HepG2 (cell line): ENCODE measurements at regions not wholly inside any gene's neighbourhood (a gene's known extent, or its start where the extent isn't known, plus 50 kb on each side); places are given as distances from the start of the nearest gene placed in this dataset.

ENCODE experiments used
- AGO1 ChIP-seq: fragments of 200-400 bp; formaldehyde crosslinking; IDR thresholded peaks from 2 replicates; pipeline ENCODE4 v1.6.1; 2017; ENCODE audit warnings: mild to moderate bottlenecking, low read depth, low read length, moderate library complexity; ENCODE audit not compliant: poor library complexity, severe bottlenecking
- ELF1 ChIP-seq: sonication (generic); formaldehyde crosslinking; IDR thresholded peaks from 2 replicates; pipeline ENCODE4 v1.4.0; 2020; ENCODE audit warnings: missing genetic modification reagents
- ELF4 ChIP-seq: sonication (generic); formaldehyde crosslinking; IDR thresholded peaks from 2 replicates; pipeline ENCODE4 v1.5.0; 2020; ENCODE audit warnings: missing genetic modification reagents, mild to moderate bottlenecking, moderate library complexity, borderline replicate concordance
- GATAD1 ChIP-seq: IDR thresholded peaks from 2 replicates; pipeline ENCODE4 v1.6.1; 2016; ENCODE audit warnings: missing genetic modification reagents, missing compliant biosample characterization
- GFI1 ChIP-seq: sonication (generic); formaldehyde crosslinking; IDR thresholded peaks from 2 replicates; pipeline ENCODE4 v1.5.0; 2020; ENCODE audit warnings: missing genetic modification reagents, mild to moderate bottlenecking, borderline replicate concordance
- HMGXB3 ChIP-seq: sonication (generic); formaldehyde crosslinking; IDR thresholded peaks from 2 replicates; pipeline ENCODE4 v1.4.0; 2020; ENCODE audit warnings: missing genetic modification reagents, borderline replicate concordance
- JARID2 ChIP-seq: sonication (generic); formaldehyde crosslinking; IDR thresholded peaks from 2 replicates; pipeline ENCODE4 v1.8.1; 2023; ENCODE audit warnings: missing genetic modification reagents, inconsistent platforms; ENCODE audit not compliant: insufficient replicate concordance
- MEIS2 ChIP-seq: sonication (generic); formaldehyde crosslinking; IDR thresholded peaks from 2 replicates; pipeline ENCODE4 v1.9.0; 2021; ENCODE audit warnings: mild to moderate bottlenecking, missing genetic modification reagents
- PLRG1 ChIP-seq: fragments of 450-650 bp; conservative IDR thresholded peaks from 2 replicates; pipeline ENCODE4 v1.6.1; 2016
- POLR2A ChIP-seq, 2 experiments: IDR thresholded peaks; 2 replicates each; pipeline ENCODE4 v1.6.1; 2011; ENCODE audit warnings: low read depth in 2 of 2, low read length in 2 of 2, mild to moderate bottlenecking in 1 of 2, moderate library complexity in 1 of 2; ENCODE audit not compliant: insufficient read depth in 1 of 2
- SNRNP70 ChIP-seq: fragments of 200-400 bp; formaldehyde crosslinking; IDR thresholded peaks from 2 replicates; pipeline ENCODE4 v1.6.1; 2017; ENCODE audit warnings: mild to moderate bottlenecking, low read depth, low read length, moderate library complexity
- SRSF9 ChIP-seq: fragments of 200-400 bp; formaldehyde crosslinking; IDR thresholded peaks from 2 replicates; pipeline ENCODE4 v1.6.1; 2018; ENCODE audit warnings: borderline replicate concordance, mild to moderate bottlenecking, low read depth, low read length; ENCODE audit not compliant: insufficient read depth, poor library complexity, severe bottlenecking
- TCF7 ChIP-seq: sonication (generic); IDR thresholded peaks from 2 replicates; pipeline ENCODE4 v1.6.1; 2016; ENCODE audit warnings: antibody characterized with exemption, low read depth
- YEATS4 ChIP-seq: sonication (generic); formaldehyde crosslinking; IDR thresholded peaks from 2 replicates; pipeline ENCODE4 v1.4.0; 2020; ENCODE audit warnings: missing genetic modification reagents, borderline replicate concordance
- ZFP1 ChIP-seq: IDR thresholded peaks from 2 replicates; pipeline ENCODE4 v1.6.1; 2016
- ZFP37 ChIP-seq: sonication (generic); formaldehyde crosslinking; IDR thresholded peaks from 2 replicates; pipeline ENCODE4 v1.4.0; 2020; ENCODE audit warnings: missing genetic modification reagents, borderline replicate concordance
- ZNF367 ChIP-seq: sonication (generic); formaldehyde crosslinking; IDR thresholded peaks from 2 replicates; pipeline ENCODE4 v1.4.0; 2020; ENCODE audit warnings: missing genetic modification reagents, borderline replicate concordance
- ZNF451 ChIP-seq: sonication (generic); formaldehyde crosslinking; IDR thresholded peaks from 2 replicates; pipeline ENCODE4 v1.5.0; 2020; ENCODE audit warnings: mild to moderate bottlenecking, missing genetic modification reagents
- ZNF460 ChIP-seq: sonication (generic); formaldehyde crosslinking; IDR thresholded peaks from 2 replicates; pipeline ENCODE4 v1.5.1; 2020; ENCODE audit warnings: missing genetic modification reagents, mild to moderate bottlenecking, borderline replicate concordance
- ZSCAN30 ChIP-seq: sonication (generic); formaldehyde crosslinking; IDR thresholded peaks from 2 replicates; pipeline ENCODE4 v1.5.0; 2020; ENCODE audit warnings: mild to moderate bottlenecking, missing genetic modification reagents
- TF ChIP-seq, protein P1 (sequence below): sonication (generic); formaldehyde crosslinking; IDR thresholded peaks from 2 replicates; pipeline ENCODE4 v1.5.1; 2020; ENCODE audit warnings: mild to moderate bottlenecking, moderate library complexity, missing genetic modification reagents
- TF ChIP-seq, protein P2 (sequence below): sonication (generic); formaldehyde crosslinking; IDR thresholded peaks from 2 replicates; pipeline ENCODE4 v1.4.0; 2020; ENCODE audit warnings: mild to moderate bottlenecking, missing genetic modification reagents

- TF ChIP-seq MEIS2 (CRISPR knock-in tag) (0 out of 2 replicates have a peak, but pooled peaks have one; percentile 57), ZSCAN30 (CRISPR knock-in tag) (no peak), SRSF9 (no peak), GFI1 (CRISPR knock-in tag) (peak; percentile 85), ZNF460 (CRISPR knock-in tag) (no peak), YEATS4 (CRISPR knock-in tag) (no peak; the same call in 1 of the 2 replicates), JARID2 (CRISPR knock-in tag) (peak; percentile 78), ELF4 (CRISPR knock-in tag) (peak; percentile 66; the same call in 1 of the 2 replicates), PLRG1 (no peak), GATAD1 (0 out of 2 replicates have a peak, but pooled peaks have one; percentile 46), ELF1 (CRISPR knock-in tag) (no peak), ZNF367 (CRISPR knock-in tag) (no peak), ZNF451 (CRISPR knock-in tag) (no peak), AGO1 (no peak), ZFP1 (CRISPR knock-in tag) (0 out of 2 replicates have a peak, but pooled peaks have one; percentile 27), TCF7 (peak; percentile 95), ZFP37 (no peak), POLR2A (IDR thresholded peaks at IDR 0.05; ENCODE audit: insufficient read depth in 1 of 2, low read depth in 2 of 2, low read length in 2 of 2) (peak; percentile 53 to 79), HMGXB3 (CRISPR knock-in tag) (0 out of 2 replicates have a peak, but pooled peaks have one; percentile 65), SNRNP70 (no peak)
- TF ChIP-seq, protein P1, sequence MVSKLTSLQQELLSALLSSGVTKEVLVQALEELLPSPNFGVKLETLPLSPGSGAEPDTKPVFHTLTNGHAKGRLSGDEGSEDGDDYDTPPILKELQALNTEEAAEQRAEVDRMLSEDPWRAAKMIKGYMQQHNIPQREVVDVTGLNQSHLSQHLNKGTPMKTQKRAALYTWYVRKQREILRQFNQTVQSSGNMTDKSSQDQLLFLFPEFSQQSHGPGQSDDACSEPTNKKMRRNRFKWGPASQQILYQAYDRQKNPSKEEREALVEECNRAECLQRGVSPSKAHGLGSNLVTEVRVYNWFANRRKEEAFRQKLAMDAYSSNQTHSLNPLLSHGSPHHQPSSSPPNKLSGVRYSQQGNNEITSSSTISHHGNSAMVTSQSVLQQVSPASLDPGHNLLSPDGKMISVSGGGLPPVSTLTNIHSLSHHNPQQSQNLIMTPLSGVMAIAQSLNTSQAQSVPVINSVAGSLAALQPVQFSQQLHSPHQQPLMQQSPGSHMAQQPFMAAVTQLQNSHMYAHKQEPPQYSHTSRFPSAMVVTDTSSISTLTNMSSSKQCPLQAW (CRISPR knock-in tag) = peak; percentile 43; the same call in 1 of the 2 replicates
- TF ChIP-seq, protein P2, sequence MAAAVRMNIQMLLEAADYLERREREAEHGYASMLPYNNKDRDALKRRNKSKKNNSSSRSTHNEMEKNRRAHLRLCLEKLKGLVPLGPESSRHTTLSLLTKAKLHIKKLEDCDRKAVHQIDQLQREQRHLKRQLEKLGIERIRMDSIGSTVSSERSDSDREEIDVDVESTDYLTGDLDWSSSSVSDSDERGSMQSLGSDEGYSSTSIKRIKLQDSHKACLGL (CRISPR knock-in tag) = no peak
Observed at GRCh38 chr19:56974556-56975207, 134.2 kb upstream of the PEG3 start (continued).
